Glutamatergic neuron (in vitro differentiated cells): ENCODE measurements at regions not wholly inside any gene's neighbourhood (a gene's known extent, or its start where the extent isn't known, plus 50 kb on each side); places are given as distances from the start of the nearest gene placed in this dataset.

ENCODE experiments used
- DNase-seq: peaks from one replicate; pipeline ENCODE4 v3.0.0; 2022
- H3K27ac Mint-ChIP-seq: one replicate; pipeline ENCODE4 v1.8.0; 2020; ENCODE audit warnings: mild to moderate bottlenecking, mixed read lengths, inconsistent platforms; ENCODE audit not compliant: unreplicated experiment
- H3K27me3 Mint-ChIP-seq: one replicate; pipeline ENCODE4 v1.8.0; 2020; ENCODE audit warnings: mild to moderate bottlenecking, moderate library complexity, mixed read lengths, inconsistent platforms; ENCODE audit not compliant: unreplicated experiment
- H3K36me3 Mint-ChIP-seq: one replicate; pipeline ENCODE4 v1.8.0; 2020; ENCODE audit warnings: mild to moderate bottlenecking, mixed read lengths, inconsistent platforms; ENCODE audit not compliant: unreplicated experiment
- H3K4me1 Mint-ChIP-seq: one replicate; pipeline ENCODE4 v1.8.0; 2020; ENCODE audit warnings: mild to moderate bottlenecking, low read depth, mixed read lengths, inconsistent platforms; ENCODE audit not compliant: unreplicated experiment
- H3K4me3 Mint-ChIP-seq: one replicate; pipeline ENCODE4 v1.8.0; 2020; ENCODE audit warnings: mild to moderate bottlenecking, mixed read lengths, inconsistent platforms; ENCODE audit not compliant: unreplicated experiment
- H3K9me3 Mint-ChIP-seq: one replicate; pipeline ENCODE4 v1.8.0; 2020; ENCODE audit warnings: mild to moderate bottlenecking, moderate library complexity, mixed read lengths, inconsistent platforms; ENCODE audit not compliant: unreplicated experiment
- CTCF ChIP-seq: fragments of 200-600 bp; sonication (generic); IDR thresholded peaks from one replicate; pipeline ENCODE4 v1.5.0; 2021; ENCODE audit not compliant: partially characterized antibody, unreplicated experiment

GRCh38 chr4:119829326-119829725, 200.7 kb upstream of the PDE5A start:
- no peaks in the 10 kb centered on the region for H3K27me3 Mint-ChIP-seq
- no peaks in the 10 kb centered on the region for H3K4me1 Mint-ChIP-seq
- H3K36me3 Mint-ChIP-seq: no peaks in the 10 kb centered on the region
- TF ChIP-seq CTCF: no peak
- no peak overlapping the region for H3K4me3 Mint-ChIP-seq
- DNase-seq: no peak
- H3K9me3 Mint-ChIP-seq: no peaks in the 10 kb centered on the region
- H3K27ac Mint-ChIP-seq: no peak overlapping the region

GRCh38 chr4:119825696-119826095, 197.1 kb upstream of the PDE5A start:
- H3K27ac Mint-ChIP-seq: no peak overlapping the region
- no peaks in the 10 kb centered on the region for H3K4me1 Mint-ChIP-seq
- no peaks in the 10 kb centered on the region for H3K36me3 Mint-ChIP-seq
- H3K9me3 Mint-ChIP-seq: no peaks in the 10 kb centered on the region
- no peak overlapping the region for H3K4me3 Mint-ChIP-seq
- no peak for TF ChIP-seq CTCF
- no peak for DNase-seq
- no peaks in the 10 kb centered on the region for H3K27me3 Mint-ChIP-seq

- H3K27me3 Mint-ChIP-seq: no peaks in the 10 kb centered on the region
Observed at GRCh38 chr4:119823891-119824290, 195.3 kb upstream of the PDE5A start.

GRCh38 chr4:119823045-119823444, 194.4 kb upstream of the PDE5A start:
- no peak overlapping the region for H3K27ac Mint-ChIP-seq
- H3K27me3 Mint-ChIP-seq: no peaks in the 10 kb centered on the region
- no peaks in the 10 kb centered on the region for H3K9me3 Mint-ChIP-seq
- no peak for DNase-seq
- H3K4me1 Mint-ChIP-seq: no peaks in the 10 kb centered on the region
- no peaks in the 10 kb centered on the region for H3K36me3 Mint-ChIP-seq
- TF ChIP-seq CTCF: no peak
- no peak overlapping the region for H3K4me3 Mint-ChIP-seq

More at GRCh38 chr4:119823891-119824290, 195.3 kb upstream of the PDE5A start:
- H3K4me3 Mint-ChIP-seq: no peak overlapping the region
- H3K36me3 Mint-ChIP-seq: no peaks in the 10 kb centered on the region
- DNase-seq: no peak
- H3K27ac Mint-ChIP-seq: no peak overlapping the region
- no peak for TF ChIP-seq CTCF
- H3K9me3 Mint-ChIP-seq: no peaks in the 10 kb centered on the region
- no peaks in the 10 kb centered on the region for H3K4me1 Mint-ChIP-seq

GRCh38 chr4:119816473-119816872, 187.9 kb upstream of the PDE5A start:
- DNase-seq: no peak
- no peak for TF ChIP-seq CTCF
- H3K4me1 Mint-ChIP-seq: peaks cover 8% of the 10 kb centered on the region
- peaks cover 18% of the 10 kb centered on the region for H3K36me3 Mint-ChIP-seq
- no peak overlapping the region for H3K27ac Mint-ChIP-seq
- no peaks in the 10 kb centered on the region for H3K27me3 Mint-ChIP-seq
- H3K9me3 Mint-ChIP-seq: peaks cover 3% of the 10 kb centered on the region
- H3K4me3 Mint-ChIP-seq: no peak overlapping the region
